Activated effector memory CD4-positive, alpha-beta T cell treated with anti-CD3 and anti-CD28 coated beads, Interleukin-2, amount 50 U/mL, for 16 hours (primary cell): ENCODE measurements at regions not wholly inside any gene's neighbourhood (a gene's known extent, or its start where the extent isn't known, plus 50 kb on each side); places are given as distances from the start of the nearest gene placed in this dataset.
"Not testable (repeated sequence)": the region's sequence is repeated elsewhere in the genome, so short reads cannot be mapped to it uniquely, and the experiment has no call there.

ENCODE experiments used
- DNase-seq: peaks from one replicate; pipeline ENCODE4 v3.0.0-alpha.2; 2020

GRCh38 chr14:18879547-18879946, 87.7 kb upstream of the POTEM start:
- not testable (repeated sequence) for DNase-seq

GRCh38 chr14:18880519-18880918, 86.7 kb upstream of the POTEM start:
- DNase-seq: not testable (repeated sequence)

- not testable (repeated sequence) for DNase-seq
These were observed 85.9 kb upstream of the POTEM start for GRCh38 chr14:18881149-18881859.

GRCh38 chr14:18881860-18882489, 85.3 kb upstream of the POTEM start:
- DNase-seq: not testable (repeated sequence)

- not testable (repeated sequence) for DNase-seq
These were observed 77.0 kb upstream of the POTEM start for GRCh38 chr14:18890201-18890600.

GRCh38 chr14:18913860-18914259, 53.4 kb upstream of the POTEM start:
- not testable (repeated sequence) for DNase-seq

- peak; percentile 62 for DNase-seq
These were observed 52.7 kb upstream of the POTEM start for GRCh38 chr14:18914526-18914925.
